ENCODE measurements at regions not wholly inside any gene's neighbourhood (a gene's known extent, or its start where the extent isn't known, plus 50 kb on each side); places are given as distances from the start of the nearest gene placed in this dataset.

GRCh38 chr10:131778842-131779241, 122.0 kb upstream of the PPP2R2D start:
- TF ChIP-seq CTCF (IDR thresholded peaks at IDR 0.05) (no peak), POLR2A (IDR thresholded peaks at IDR 0.05) (no peak), POLR2AphosphoS5 (IDR thresholded peaks at IDR 0.05) (no peak)
